Smooth muscle cell (in vitro differentiated cells): ENCODE measurements at regions not wholly inside any gene's neighbourhood (a gene's known extent, or its start where the extent isn't known, plus 50 kb on each side); places are given as distances from the start of the nearest gene placed in this dataset.

Source experiments
- DNase-seq: peaks from one replicate; lab custom pipeline; 2025; ENCODE audit not compliant: unreplicated experiment; lab: John Stamatoyannopoulos, UW
- H2AFZ ChIP-seq: fragments of 200-600 bp; sonication (generic); 2 replicates; pipeline ENCODE4 v1.6.0; 2016; ENCODE audit warnings: antibody characterized with exemption, low read depth, mild to moderate bottlenecking
- H3F3A ChIP-seq: fragments of 200-600 bp; sonication (generic); 2 replicates; pipeline ENCODE4 v1.6.0; 2017; ENCODE audit warnings: antibody characterized with exemption, low read depth
- H3K27ac ChIP-seq: fragments of 200-600 bp; sonication (generic); 2 replicates; pipeline ENCODE4 v1.5.1; 2016; ENCODE audit warnings: low read depth, mild to moderate bottlenecking
- H3K27me3 ChIP-seq: fragments of 200-600 bp; sonication (generic); 2 replicates; pipeline ENCODE4 v1.6.1; 2016; ENCODE audit warnings: low read depth, mild to moderate bottlenecking
- H3K36me3 ChIP-seq: fragments of 200-600 bp; sonication (generic); 2 replicates; pipeline ENCODE4 v1.5.1; 2016; ENCODE audit warnings: low read depth
- H3K4me1 ChIP-seq: fragments of 200-600 bp; sonication (generic); 2 replicates; pipeline ENCODE4 v1.5.1; 2016; ENCODE audit warnings: low read depth
- H3K4me2 ChIP-seq: fragments of 200-600 bp; sonication (generic); 2 replicates; pipeline ENCODE4 v1.6.0; 2016; ENCODE audit warnings: mild to moderate bottlenecking
- H3K4me3 ChIP-seq: fragments of 200-600 bp; sonication (generic); 2 replicates; pipeline ENCODE4 v1.5.1; 2016; ENCODE audit warnings: mild to moderate bottlenecking
- H3K79me2 ChIP-seq: fragments of 200-600 bp; sonication (generic); 2 replicates; pipeline ENCODE4 v1.6.0; 2016; ENCODE audit warnings: low read depth, mild to moderate bottlenecking
- H3K9ac ChIP-seq: fragments of 200-600 bp; sonication (generic); 2 replicates; pipeline ENCODE4 v1.6.0; 2016; ENCODE audit warnings: low read depth
- H3K9me3 ChIP-seq: fragments of 200-600 bp; sonication (generic); replicated peaks from 2 replicates; pipeline ENCODE4 v1.5.1; 2016; ENCODE audit warnings: low read depth
- H4K20me1 ChIP-seq: fragments of 200-600 bp; sonication (generic); 2 replicates; pipeline ENCODE4 v1.6.0; 2016; ENCODE audit warnings: low read depth
- CTCF ChIP-seq: fragments of 200-600 bp; sonication (generic); IDR thresholded peaks from 2 replicates; pipeline ENCODE4 v1.5.1; 2017; ENCODE audit warnings: borderline replicate concordance, mild to moderate bottlenecking, antibody characterized with exemption; ENCODE audit not compliant: insufficient read depth, poor library complexity, severe bottlenecking
- WGBS: methylation state at CpG from one replicate; pipeline ENCODE4 v1.1.7; 2016; ENCODE audit warnings: low lambda C conversion rate; 5-methylcytosine and 5-hydroxymethylcytosine counted together

DNA sequence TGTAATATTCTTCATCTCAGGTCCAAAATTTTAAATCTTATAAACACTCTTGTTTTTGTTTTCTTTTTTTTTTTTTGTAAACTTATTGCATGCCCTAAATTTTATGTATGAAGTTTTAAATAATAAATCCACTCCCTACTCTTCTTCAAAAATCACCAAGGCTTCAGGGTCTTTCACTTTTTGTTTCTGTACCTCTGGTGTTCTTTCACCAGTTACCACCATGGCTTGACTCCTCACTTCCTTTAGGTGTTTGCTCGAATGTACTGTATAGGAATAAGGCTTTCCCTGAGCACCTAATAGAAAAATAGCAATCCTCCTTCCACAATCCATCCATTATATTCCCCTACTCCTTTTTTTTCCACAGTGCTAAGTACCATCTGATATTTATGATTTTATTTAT lies 962.8 kb upstream of the POT1 start:
- no peak overlapping the region for H3K4me2 ChIP-seq
- TF ChIP-seq CTCF = no peak
- H3K4me1 ChIP-seq = no peaks in the 10 kb centered on the region
- no peak overlapping the region for H3K9ac ChIP-seq
- DNase-seq = no peak
- WGBS = 100% methylated on average over 1 of the region's 1 CpG
- H4K20me1 ChIP-seq = no peaks in the 10 kb centered on the region
- no peak overlapping the region for H2AFZ ChIP-seq
- no peaks in the 10 kb centered on the region for H3K79me2 ChIP-seq
- H3F3A ChIP-seq = no peaks in the 10 kb centered on the region
- no peaks in the 10 kb centered on the region for H3K27me3 ChIP-seq
- H3K9me3 ChIP-seq = no peaks in the 10 kb centered on the region
- no peaks in the 10 kb centered on the region for H3K36me3 ChIP-seq
- no peak overlapping the region for H3K27ac ChIP-seq
- no peak overlapping the region for H3K4me3 ChIP-seq

GRCh38 chr7:125878988-125879387 lies 949.4 kb upstream of the POT1 start:
- Histone ChIP-seq H3K9ac (no peak overlapping the region), H3K27me3 (no peaks in the 10 kb centered on the region), H3K79me2 (no peaks in the 10 kb centered on the region), H3K4me2 (no peak overlapping the region), H3K9me3 (peaks cover 13% of the 10 kb centered on the region), H3F3A (peaks cover 6% of the 10 kb centered on the region), H4K20me1 (no peaks in the 10 kb centered on the region), H3K4me3 (no peak overlapping the region), H3K4me1 (no peaks in the 10 kb centered on the region), H3K36me3 (no peaks in the 10 kb centered on the region), H3K27ac (peak overlapping the region; percentile 76), H2AFZ (no peak overlapping the region)
- no peak for DNase-seq
- 26% methylated on average over 6 of the region's 6 CpGs for WGBS
- no peak for TF ChIP-seq CTCF

GRCh38 chr7:125878235-125878956 lies 948.8 kb upstream of the POT1 start:
- DNase-seq = no peak
- H3K36me3 ChIP-seq = no peaks in the 10 kb centered on the region
- 82% methylated on average over 2 of the region's 2 CpGs for WGBS
- H3F3A ChIP-seq = peaks cover 6% of the 10 kb centered on the region
- no peaks in the 10 kb centered on the region for H3K79me2 ChIP-seq
- no peaks in the 10 kb centered on the region for H4K20me1 ChIP-seq
- peaks cover 13% of the 10 kb centered on the region for H3K9me3 ChIP-seq
- H3K4me1 ChIP-seq = no peaks in the 10 kb centered on the region
- H3K4me2 ChIP-seq = peak overlapping the region; percentile 39
- TF ChIP-seq CTCF = no peak
- H3K4me3 ChIP-seq = no peak overlapping the region
- H3K27me3 ChIP-seq = no peaks in the 10 kb centered on the region
- peak overlapping the region; percentile 15 for H3K9ac ChIP-seq
- no peak overlapping the region for H2AFZ ChIP-seq
- H3K27ac ChIP-seq = peak overlapping the region; percentile 76

DNA sequence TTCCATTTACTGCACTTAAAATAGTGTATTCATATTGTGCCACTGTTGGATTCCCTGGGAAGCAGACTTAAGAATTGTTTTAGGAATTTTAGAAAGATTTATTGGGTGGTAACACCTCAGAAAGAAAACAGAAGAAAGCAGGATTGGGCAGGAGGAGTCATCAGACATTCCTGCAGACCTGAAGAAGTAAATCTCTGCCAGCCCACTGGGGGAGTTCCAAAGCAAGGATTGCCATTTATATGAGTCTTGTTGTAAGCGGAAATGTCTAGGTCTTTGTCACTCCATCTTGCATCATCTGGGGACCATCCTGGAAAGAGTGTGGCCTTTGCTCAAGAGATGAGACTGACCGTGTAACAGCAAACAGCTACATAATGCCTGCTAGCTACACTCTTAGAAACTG lies 947.6 kb upstream of the POT1 start:
- H3K4me1 ChIP-seq = no peaks in the 10 kb centered on the region
- no peak overlapping the region for H3K4me2 ChIP-seq
- 38% methylated on average over 2 of the region's 2 CpGs for WGBS
- H3K27me3 ChIP-seq = no peaks in the 10 kb centered on the region
- H3K36me3 ChIP-seq = no peaks in the 10 kb centered on the region
- no peaks in the 10 kb centered on the region for H4K20me1 ChIP-seq
- H2AFZ ChIP-seq = no peak overlapping the region
- no peaks in the 10 kb centered on the region for H3K79me2 ChIP-seq
- peaks cover 13% of the 10 kb centered on the region for H3K9me3 ChIP-seq
- DNase-seq = no peak
- H3F3A ChIP-seq = peaks cover 6% of the 10 kb centered on the region
- H3K9ac ChIP-seq = no peak overlapping the region
- no peak overlapping the region for H3K4me3 ChIP-seq
- H3K27ac ChIP-seq = peak overlapping the region; percentile 76
- no peak for TF ChIP-seq CTCF
